Stomach (tissue), 8 donors: ENCODE measurements at regions not wholly inside any gene's neighbourhood (a gene's known extent, or its start where the extent isn't known, plus 50 kb on each side); places are given as distances from the start of the nearest gene placed in this dataset.
A peak's percentile ranks its signal among the peaks of the same experiment; 100 is the strongest.
"Not testable (repeated sequence)": the region's sequence is repeated elsewhere in the genome, so short reads cannot be mapped to it uniquely, and the experiment has no call there.

Experiments used
- DNase-seq, 2 donors: peaks; one replicate each; pipeline versions ENCODE4 v3.0.0 to v3.0.0-alpha.2; 2013 to 2019
- H3K27ac ChIP-seq, 5 donors: fragments of 200-600 bp in 4 of 5; sonication (generic) in 4 of 5; one replicate each; pipeline ENCODE4 v1.5.1; 2013 to 2019; ENCODE audit warnings: mild to moderate bottlenecking in 1 of 5, moderate library complexity in 1 of 5
- H3K27me3 ChIP-seq, 3 donors: fragments of 200-600 bp; sonication (generic); one replicate each; pipeline ENCODE4 v1.5.1; 2017 to 2019; ENCODE audit warnings: mixed run types in 1 of 3
- H3K36me3 ChIP-seq, 4 donors: fragments of 200-600 bp; sonication (generic); 1 replicate in 3 of 4; 2 replicates in 1 of 4; pipeline ENCODE4 v1.5.1; 2016 to 2019
- H3K4me1 ChIP-seq, 4 donors: fragments of 200-600 bp; sonication (generic); one replicate each; pipeline ENCODE4 v1.5.1; 2016 to 2019
- H3K4me3 ChIP-seq, 4 donors: fragments of 200-600 bp; sonication (generic) in 3 of 4; one replicate each; pipeline ENCODE4 v1.5.1; 2016 to 2019; ENCODE audit warnings: mild to moderate bottlenecking in 1 of 4
- H3K9me3 ChIP-seq, 4 donors: fragments of 200-600 bp; sonication (generic); one replicate each; pipeline ENCODE4 v1.5.1; 2016 to 2019
- CTCF ChIP-seq, 7 experiments: fragments of 450-650 bp in 4 of 7; fragments of 200-600 bp in 3 of 7; sonication (generic) in 3 of 7; IDR thresholded peaks; one replicate each; pipeline ENCODE4 v1.5.1; 2016 to 2019; ENCODE audit warnings: antibody characterized with exemption in 7 of 7, control low read depth in 2 of 7, mild to moderate bottlenecking in 1 of 7
- EP300 ChIP-seq: sonication (generic); formaldehyde crosslinking; IDR thresholded peaks from one replicate; pipeline ENCODE4 v1.6.1; 2017; ENCODE audit warnings: antibody characterized with exemption
- POLR2A ChIP-seq, 4 donors: fragments of 450-650 bp; IDR thresholded peaks; one replicate each; pipeline ENCODE4 v1.6.1; 2016; ENCODE audit warnings: antibody characterized with exemption in 4 of 4, control low read depth in 2 of 4, mild to moderate bottlenecking in 1 of 4, moderate library complexity in 1 of 4
- POLR2AphosphoS5 ChIP-seq, 3 donors: sonication (generic); formaldehyde crosslinking; IDR thresholded peaks; one replicate each; pipeline ENCODE4 v1.6.1; 2016; ENCODE audit warnings: antibody characterized with exemption in 3 of 3
- WGBS, 5 donors: extraction: QIAGEN DNeasy Blood & Tissue Kit in 3 of 5; methylation state at CpG; one replicate each; pipeline versions ENCODE4 v1.1.5 to v1.1.7; 2013 to 2018; 5-methylcytosine and 5-hydroxymethylcytosine counted together
- intact Hi-C: fragments of 100-400 bp; cut with DNase I; formaldehyde crosslinking; loops from one replicate; pipeline ENCODE4 v1.15.1; 2023; ENCODE audit warnings: low total_unique reads
- donor health status: healthy with polysubstance abuse.
- donor health status: Bipolar disorder and iron deficiency.
- donor health status: healthy.

GRCh38 chr4:57184378-57185029 lies 74.3 kb upstream of the IGFBP7 start:
- Histone ChIP-seq H3K4me1 (no peaks in the 10 kb centered on the region), H3K4me3 (no peak overlapping the region), H3K9me3 (no peaks in the 10 kb centered on the region), H3K27me3 (no peaks in the 10 kb centered on the region), H3K27ac (no peak overlapping the region), H3K36me3 (no peaks in the 10 kb centered on the region)
- TF ChIP-seq POLR2A (IDR thresholded peaks at IDR 0.05), result no peak
- no peak for TF ChIP-seq CTCF (IDR thresholded peaks at IDR 0.05)
- TF ChIP-seq POLR2AphosphoS5 (IDR thresholded peaks at IDR 0.05), result no peak
- no peak for TF ChIP-seq EP300
- intact Hi-C loops, result no loop called here
- DNase-seq, result no peak
- 88 to 94% (median 91%) methylated on average over 18 of the region's 18 CpGs for WGBS, 5 donors

- TF ChIP-seq CTCF (IDR thresholded peaks at IDR 0.05) (no peak), POLR2AphosphoS5 (IDR thresholded peaks at IDR 0.05) (no peak), EP300 (no peak), POLR2A (IDR thresholded peaks at IDR 0.05) (no peak)
- Histone ChIP-seq H3K36me3 (no peaks in the 10 kb centered on the region), H3K4me3 (no peak overlapping the region), H3K27ac (no peak overlapping the region), H3K27me3 (no peaks in the 10 kb centered on the region), H3K4me1 (no peaks in the 10 kb centered on the region), H3K9me3 (no peaks in the 10 kb centered on the region)
- intact Hi-C loops, result no loop called here
- 79 to 92% (median 81%) methylated on average over 6 to 8 of the region's 8 CpGs for WGBS, 5 donors
- DNase-seq, result peak in 1 of 2 donors; percentile 33
Measured at GRCh38 chr4:57182132-57182874, 72.1 kb upstream of the IGFBP7 start.

GRCh38 chr4:57173136-57173535 lies 63.0 kb upstream of the IGFBP7 start:
- DNase-seq, H3K4me1 ChIP-seq, H3K27me3 ChIP-seq, H3K27ac ChIP-seq, intact Hi-C loops, H3K36me3 ChIP-seq, H3K9me3 ChIP-seq, H3K4me3 ChIP-seq: not testable (repeated sequence)
- 93 to 96% (median 95%) methylated on average over 8 to 30 of the region's 30 CpGs; no CpG with 5 or more reads in 1 of the 5 donors for WGBS, 5 donors

GRCh38 chr4:57172065-57172464 lies 61.9 kb upstream of the IGFBP7 start:
- no peak overlapping the region for H3K4me3 ChIP-seq
- no peak for TF ChIP-seq CTCF (IDR thresholded peaks at IDR 0.05)
- no peak for TF ChIP-seq EP300
- TF ChIP-seq POLR2A (IDR thresholded peaks at IDR 0.05), result no peak
- no peak for TF ChIP-seq POLR2AphosphoS5 (IDR thresholded peaks at IDR 0.05)
- no peaks in the 10 kb centered on the region for H3K9me3 ChIP-seq
- H3K27me3 ChIP-seq, result no peaks in the 10 kb centered on the region
- no peak for DNase-seq
- intact Hi-C loops, result no loop called here
- WGBS, 5 donors, result 47 to 60% (median 49%) methylated on average over 3 of the region's 3 CpGs
- no peak overlapping the region for H3K27ac ChIP-seq
- no peaks in the 10 kb centered on the region for H3K36me3 ChIP-seq
- no peaks in the 10 kb centered on the region for H3K4me1 ChIP-seq

- no peak for TF ChIP-seq EP300
- TF ChIP-seq POLR2AphosphoS5 (IDR thresholded peaks at IDR 0.05), result no peak
- TF ChIP-seq CTCF (IDR thresholded peaks at IDR 0.05), result no peak
- TF ChIP-seq POLR2A (IDR thresholded peaks at IDR 0.05), result no peak
- DNase-seq, result no peak
- WGBS, 5 donors, result 55 to 67% (median 59%) methylated on average over 3 of the region's 3 CpGs
- Histone ChIP-seq H3K27me3 (peaks cover 0 to 4% (median 2%) of the 10 kb centered on the region in 3 donors), H3K36me3 (no peaks in the 10 kb centered on the region), H3K4me3 (no peak overlapping the region), H3K27ac (no peak overlapping the region), H3K4me1 (peaks cover 0 to 5% (median 3%) of the 10 kb centered on the region in 4 donors), H3K9me3 (no peaks in the 10 kb centered on the region)
- intact Hi-C loops, result no loop called here
Measured at GRCh38 chr4:57168982-57169381, 58.8 kb upstream of the IGFBP7 start.
